K562 (cell line): ENCODE measurements at regions not wholly inside any gene's neighbourhood (a gene's known extent, or its start where the extent isn't known, plus 50 kb on each side); places are given as distances from the start of the nearest gene placed in this dataset.

Experiments used
- BRD4 ChIP-seq: fragments of 200-600 bp; sonication (generic); IDR thresholded peaks from 2 replicates; pipeline ENCODE4 v1.6.1; 2017; ENCODE audit warnings: inconsistent platforms
- FOXJ2 ChIP-seq: fragments of 200-800 bp; sonication (Bioruptor generic); IDR thresholded peaks from 2 replicates; pipeline ENCODE4 v1.6.1; 2016; ENCODE audit warnings: missing genetic modification characterization, missing compliant biosample characterization
- HMG20B ChIP-seq: fragments of 250-450 bp; sonication (Bioruptor Pico); IDR thresholded peaks from 2 replicates; pipeline ENCODE4 v1.5.0; 2021; ENCODE audit warnings: mild to moderate bottlenecking
- STAG1 ChIP-seq: sonication (generic); formaldehyde crosslinking; IDR thresholded peaks from 2 replicates; pipeline ENCODE4 v1.5.0; 2020; ENCODE audit warnings: missing genetic modification reagents, borderline replicate concordance
- TF ChIP-seq, protein P1 (sequence below): sonication (generic); formaldehyde crosslinking; IDR thresholded peaks from 2 replicates; pipeline ENCODE4 v1.8.1; 2023; ENCODE audit warnings: mild to moderate bottlenecking, missing genetic modification reagents
- TF ChIP-seq, protein P2 (sequence below): conservative IDR thresholded peaks from 2 replicates; pipeline ENCODE4 v1.6.1; 2011; ENCODE audit warnings: low read depth, mild to moderate bottlenecking, low read length; ENCODE audit not compliant: control insufficient read depth
- TF ChIP-seq, protein P3 (sequence below): IDR thresholded peaks from 2 replicates; pipeline ENCODE4 v1.6.1; 2012; ENCODE audit warnings: low read depth, low read length, improper control_type of control experiment, borderline replicate concordance
- TF ChIP-seq, protein P4 (sequence below): fragments of 450-650 bp; IDR thresholded peaks from 2 replicates; pipeline ENCODE4 v1.6.1; 2016

DNA sequence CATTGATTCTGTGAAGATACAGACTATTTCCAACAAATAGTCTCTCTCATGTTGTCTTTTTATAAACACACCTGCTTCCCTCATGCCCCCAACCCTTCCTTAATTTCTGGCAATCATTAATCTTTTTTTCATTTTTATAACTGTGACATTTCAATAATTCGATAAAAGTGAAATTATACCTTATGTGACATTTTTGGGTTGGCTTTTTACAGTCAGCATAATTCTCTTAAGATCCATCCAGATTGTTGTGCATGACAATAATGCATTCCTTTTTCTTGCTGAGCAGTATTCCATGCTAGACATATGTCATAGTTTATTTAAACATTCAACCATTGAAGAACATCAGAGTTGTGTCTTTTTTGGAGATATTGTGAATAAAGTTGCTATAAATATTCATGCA, 541.8 kb upstream of the VRK2 start (continued):
- TF ChIP-seq, protein P1, sequence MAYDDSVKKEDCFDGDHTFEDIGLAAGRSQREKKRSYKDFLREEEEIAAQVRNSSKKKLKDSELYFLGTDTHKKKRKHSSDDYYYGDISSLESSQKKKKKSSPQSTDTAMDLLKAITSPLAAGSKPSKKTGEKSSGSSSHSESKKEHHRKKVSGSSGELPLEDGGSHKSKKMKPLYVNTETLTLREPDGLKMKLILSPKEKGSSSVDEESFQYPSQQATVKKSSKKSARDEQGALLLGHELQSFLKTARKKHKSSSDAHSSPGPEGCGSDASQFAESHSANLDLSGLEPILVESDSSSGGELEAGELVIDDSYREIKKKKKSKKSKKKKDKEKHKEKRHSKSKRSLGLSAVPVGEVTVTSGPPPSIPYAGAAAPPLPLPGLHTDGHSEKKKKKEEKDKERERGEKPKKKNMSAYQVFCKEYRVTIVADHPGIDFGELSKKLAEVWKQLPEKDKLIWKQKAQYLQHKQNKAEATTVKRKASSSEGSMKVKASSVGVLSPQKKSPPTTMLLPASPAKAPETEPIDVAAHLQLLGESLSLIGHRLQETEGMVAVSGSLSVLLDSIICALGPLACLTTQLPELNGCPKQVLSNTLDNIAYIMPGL (CRISPR knock-in tag): no peak
- TF ChIP-seq BRD4 (no peak), FOXJ2 (tag) (no peak), STAG1 (no peak), HMG20B (CRISPR knock-in tag) (no peak)
- TF ChIP-seq, protein P2, sequence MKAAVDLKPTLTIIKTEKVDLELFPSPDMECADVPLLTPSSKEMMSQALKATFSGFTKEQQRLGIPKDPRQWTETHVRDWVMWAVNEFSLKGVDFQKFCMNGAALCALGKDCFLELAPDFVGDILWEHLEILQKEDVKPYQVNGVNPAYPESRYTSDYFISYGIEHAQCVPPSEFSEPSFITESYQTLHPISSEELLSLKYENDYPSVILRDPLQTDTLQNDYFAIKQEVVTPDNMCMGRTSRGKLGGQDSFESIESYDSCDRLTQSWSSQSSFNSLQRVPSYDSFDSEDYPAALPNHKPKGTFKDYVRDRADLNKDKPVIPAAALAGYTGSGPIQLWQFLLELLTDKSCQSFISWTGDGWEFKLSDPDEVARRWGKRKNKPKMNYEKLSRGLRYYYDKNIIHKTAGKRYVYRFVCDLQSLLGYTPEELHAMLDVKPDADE: no peak
- TF ChIP-seq, protein P3, sequence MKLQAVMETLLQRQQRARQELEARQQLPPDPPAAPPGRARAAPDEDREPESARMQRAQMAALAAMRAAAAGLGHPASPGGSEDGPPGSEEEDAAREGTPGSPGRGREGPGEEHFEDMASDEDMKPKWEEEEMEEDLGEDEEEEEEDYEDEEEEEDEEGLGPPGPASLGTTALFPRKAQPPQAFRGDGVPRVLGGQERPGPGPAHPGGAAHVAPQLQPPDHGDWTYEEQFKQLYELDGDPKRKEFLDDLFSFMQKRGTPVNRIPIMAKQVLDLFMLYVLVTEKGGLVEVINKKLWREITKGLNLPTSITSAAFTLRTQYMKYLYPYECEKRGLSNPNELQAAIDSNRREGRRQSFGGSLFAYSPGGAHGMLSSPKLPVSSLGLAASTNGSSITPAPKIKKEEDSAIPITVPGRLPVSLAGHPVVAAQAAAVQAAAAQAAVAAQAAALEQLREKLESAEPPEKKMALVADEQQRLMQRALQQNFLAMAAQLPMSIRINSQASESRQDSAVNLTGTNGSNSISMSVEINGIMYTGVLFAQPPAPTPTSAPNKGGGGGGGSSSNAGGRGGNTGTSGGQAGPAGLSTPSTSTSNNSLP: no peak
- TF ChIP-seq, protein P4, sequence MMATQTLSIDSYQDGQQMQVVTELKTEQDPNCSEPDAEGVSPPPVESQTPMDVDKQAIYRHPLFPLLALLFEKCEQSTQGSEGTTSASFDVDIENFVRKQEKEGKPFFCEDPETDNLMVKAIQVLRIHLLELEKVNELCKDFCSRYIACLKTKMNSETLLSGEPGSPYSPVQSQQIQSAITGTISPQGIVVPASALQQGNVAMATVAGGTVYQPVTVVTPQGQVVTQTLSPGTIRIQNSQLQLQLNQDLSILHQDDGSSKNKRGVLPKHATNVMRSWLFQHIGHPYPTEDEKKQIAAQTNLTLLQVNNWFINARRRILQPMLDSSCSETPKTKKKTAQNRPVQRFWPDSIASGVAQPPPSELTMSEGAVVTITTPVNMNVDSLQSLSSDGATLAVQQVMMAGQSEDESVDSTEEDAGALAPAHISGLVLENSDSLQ: no peak
